IPS-11a (cell line): ENCODE measurements at regions not wholly inside any gene's neighbourhood (a gene's known extent, or its start where the extent isn't known, plus 50 kb on each side); places are given as distances from the start of the nearest gene placed in this dataset.

Experiments used
- H3K4me3 ChIP-seq: one replicate; pipeline ENCODE4 v1.5.1; 2013; ENCODE audit warnings: low read depth, low read length, control low read depth

DNA sequence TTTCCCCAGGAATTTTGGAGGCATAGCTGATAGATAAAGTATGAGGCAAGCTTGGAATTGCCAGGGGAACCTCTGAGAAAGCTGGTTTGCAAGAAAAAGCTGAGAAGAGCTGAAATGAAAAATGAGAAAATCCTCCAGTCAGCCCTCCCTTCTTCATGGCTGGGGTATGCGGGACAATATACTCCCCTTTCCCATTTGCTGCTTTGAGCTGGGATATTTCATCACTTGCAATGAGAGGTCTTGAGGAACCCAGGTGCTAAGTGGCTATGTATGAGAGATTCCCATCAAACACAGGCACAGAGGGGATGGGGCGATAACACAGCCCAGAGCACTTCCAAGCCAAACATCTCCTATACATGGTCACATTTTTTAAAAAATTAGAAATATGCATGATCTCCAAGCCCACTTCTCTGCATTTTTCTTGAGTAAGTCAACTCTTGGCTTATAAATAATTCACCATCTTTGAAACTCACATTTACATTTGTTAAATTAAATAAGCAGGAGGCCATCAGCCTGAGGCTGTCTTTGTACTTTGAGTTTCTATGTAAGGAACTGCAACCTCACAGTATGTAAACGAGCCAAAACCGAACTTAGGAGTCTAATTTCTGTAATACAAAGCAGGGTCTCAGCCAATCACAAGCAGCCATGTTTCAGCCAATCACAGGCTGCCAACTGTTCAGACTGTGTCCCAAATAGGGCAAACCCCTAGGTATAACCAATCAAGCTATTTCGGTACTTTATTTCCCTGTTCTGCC, 983.6 kb upstream of the NR2F2 start:
- H3K4me3 ChIP-seq: no peak overlapping the region

DNA sequence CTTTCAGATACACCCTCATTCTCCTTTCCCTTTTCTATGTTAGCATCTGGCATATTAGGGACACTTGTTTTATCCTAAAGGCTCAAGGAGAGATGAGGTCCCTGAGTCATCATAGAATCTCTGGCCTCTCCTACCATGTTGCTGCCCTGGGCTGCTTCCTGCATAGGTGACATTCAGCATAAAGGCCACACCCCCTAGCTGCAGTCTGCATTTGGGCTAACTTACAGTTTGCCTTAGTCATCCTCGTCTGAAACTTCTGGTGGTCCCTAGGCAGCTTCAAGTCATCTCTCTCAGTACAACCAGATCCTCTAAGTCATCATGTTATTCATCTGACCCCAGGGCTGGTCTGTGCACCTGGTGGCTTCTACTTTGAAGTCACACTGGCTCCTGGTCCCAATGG, 982.7 kb upstream of the NR2F2 start:
- no peak overlapping the region for H3K4me3 ChIP-seq

GRCh38 chr15:95350908-95351307, 979.6 kb upstream of the NR2F2 start:
- no peak overlapping the region for H3K4me3 ChIP-seq

DNA sequence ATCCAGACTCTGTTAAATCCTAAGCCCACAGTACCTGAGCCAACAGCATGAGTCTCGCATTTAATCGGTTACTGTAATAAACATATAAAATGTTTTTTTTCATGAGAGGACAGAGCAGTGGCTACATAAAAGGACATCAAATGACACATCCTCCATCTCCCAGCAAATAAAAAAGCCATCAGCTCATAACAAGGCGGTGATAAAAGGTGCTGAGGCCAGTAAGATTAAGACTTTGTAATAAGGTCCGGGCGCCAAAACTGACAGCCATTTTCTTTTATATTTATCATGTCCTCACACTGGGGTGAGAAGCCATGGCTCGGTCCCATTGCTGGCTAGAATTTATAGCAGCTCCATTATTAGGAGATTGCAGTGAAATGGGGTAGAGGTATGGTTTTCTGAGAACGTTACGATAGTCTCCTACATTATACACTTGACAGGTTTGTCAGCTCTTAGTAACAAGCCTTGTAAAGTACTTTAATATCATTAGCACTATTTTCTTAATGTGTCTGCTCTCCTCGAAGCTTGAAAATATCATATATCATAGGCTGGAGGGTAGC, 977.8 kb upstream of the NR2F2 start:
- no peak overlapping the region for H3K4me3 ChIP-seq

DNA sequence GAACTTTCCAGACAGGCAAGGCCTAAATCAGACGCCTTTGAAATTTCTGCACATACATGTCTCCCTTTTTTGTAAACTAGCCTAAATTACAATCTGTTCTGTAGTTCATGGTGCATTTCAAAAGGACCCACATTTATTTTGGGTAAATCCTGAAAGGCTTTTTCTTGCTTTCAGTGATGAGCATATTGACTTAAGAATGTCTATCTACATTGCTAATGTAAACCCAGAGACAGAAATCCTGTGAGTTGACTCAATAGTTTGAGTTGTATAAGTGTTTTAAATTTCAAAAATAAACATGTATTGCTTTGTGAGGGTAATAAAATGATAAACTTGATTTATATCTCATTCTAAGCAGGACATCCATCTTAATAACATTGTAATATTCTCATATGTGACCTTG, 977.0 kb upstream of the NR2F2 start:
- H3K4me3 ChIP-seq: no peak overlapping the region

GRCh38 chr15:95359966-95360365, 970.5 kb upstream of the NR2F2 start:
- no peak overlapping the region for H3K4me3 ChIP-seq

- no peak overlapping the region for H3K4me3 ChIP-seq
Observed at GRCh38 chr15:95362306-95362705, 968.2 kb upstream of the NR2F2 start.

DNA sequence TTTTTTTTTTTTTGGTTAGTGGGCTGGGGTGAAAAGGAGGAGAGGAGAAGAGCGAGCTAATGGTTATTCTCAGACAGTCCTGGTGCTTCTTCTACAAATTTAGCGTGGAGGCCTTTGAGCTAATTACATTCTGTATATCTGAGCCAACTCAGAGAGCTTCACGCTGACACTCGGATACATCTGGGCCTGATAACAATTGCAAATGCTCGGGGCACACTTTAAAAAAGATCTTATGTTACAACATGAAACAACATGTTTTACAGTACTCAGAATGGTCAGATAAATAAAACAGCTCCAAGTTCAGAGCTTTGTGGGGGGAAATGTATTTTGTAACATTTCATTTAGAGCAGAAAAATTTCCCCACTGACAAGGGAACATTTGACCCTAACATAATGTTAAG, 966.9 kb upstream of the NR2F2 start:
- H3K4me3 ChIP-seq: no peak overlapping the region

GRCh38 chr15:95365511-95366107, 964.9 kb upstream of the NR2F2 start:
- H3K4me3 ChIP-seq: no peak overlapping the region

- no peak overlapping the region for H3K4me3 ChIP-seq
Observed at GRCh38 chr15:95368191-95368590, 962.3 kb upstream of the NR2F2 start.

- no peak overlapping the region for H3K4me3 ChIP-seq
Observed at GRCh38 chr15:95368755-95369601, 961.5 kb upstream of the NR2F2 start.

DNA sequence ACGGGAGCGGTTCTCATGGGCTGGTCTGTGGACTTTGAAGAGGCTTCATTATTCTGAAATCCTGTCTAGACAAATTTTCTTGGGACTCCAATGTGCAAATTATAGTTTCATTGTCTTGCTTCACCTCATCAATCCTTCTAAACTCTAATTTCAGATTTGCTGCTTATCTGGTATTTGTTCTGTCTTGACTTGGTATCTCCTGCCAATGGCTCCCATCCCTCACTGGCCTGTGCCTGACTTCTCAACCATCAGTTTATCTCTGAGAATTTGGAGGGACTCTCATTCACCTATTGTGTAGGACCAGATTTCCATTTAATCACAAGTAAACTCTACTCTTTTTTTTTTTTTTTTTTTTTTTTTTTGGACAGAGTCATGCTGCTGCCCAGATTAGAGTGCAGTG, 960.2 kb upstream of the NR2F2 start:
- no peak overlapping the region for H3K4me3 ChIP-seq

- H3K4me3 ChIP-seq: no peak overlapping the region
Observed at GRCh38 chr15:95371664-95372063, 958.8 kb upstream of the NR2F2 start.

DNA sequence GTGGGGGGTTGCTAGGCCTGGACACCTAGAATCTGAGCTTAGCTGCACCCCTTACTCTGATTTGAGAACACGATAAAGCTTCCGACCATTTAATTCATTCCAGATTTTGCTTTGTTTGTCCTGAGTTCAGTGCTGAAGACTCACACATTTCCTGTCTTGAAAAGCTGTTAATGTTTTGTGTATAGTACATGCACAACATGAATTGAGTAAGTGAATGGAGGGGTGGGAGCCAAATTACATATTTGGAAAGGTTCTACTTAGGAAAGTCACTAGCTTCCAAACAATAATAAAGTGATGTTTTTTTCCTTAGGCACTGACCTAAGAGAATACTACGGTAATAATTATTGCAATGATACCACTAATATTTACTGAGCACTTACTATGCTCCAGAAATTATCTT, 955.2 kb upstream of the NR2F2 start:
- H3K4me3 ChIP-seq: no peak overlapping the region

DNA sequence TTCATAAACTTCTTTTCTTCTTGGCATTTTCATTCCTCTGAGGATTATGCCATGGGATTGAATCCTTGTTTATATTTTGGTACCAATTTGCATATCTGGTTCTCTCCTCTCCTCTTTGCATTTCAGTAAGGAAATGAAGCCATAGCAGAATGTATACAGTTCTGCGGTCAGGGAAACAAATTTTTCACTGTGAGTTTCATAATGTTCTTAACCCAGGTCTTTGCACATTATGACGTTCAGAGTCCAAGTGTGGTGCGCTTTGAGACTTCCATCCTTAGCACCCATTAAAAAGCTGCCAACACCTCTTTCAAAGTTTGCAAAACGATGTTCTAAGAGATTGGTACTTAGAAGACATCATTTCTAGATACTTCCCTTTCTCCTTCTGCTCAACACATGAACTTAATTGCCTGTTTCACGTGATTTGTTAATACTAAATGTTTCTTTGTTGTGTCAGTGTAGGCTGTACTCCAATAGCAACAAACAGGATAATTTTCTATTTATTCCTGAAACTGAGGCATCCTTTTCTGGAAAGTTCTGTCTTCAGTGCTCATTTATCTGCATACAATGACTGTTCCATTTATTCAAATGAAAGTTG, 953.1 kb upstream of the NR2F2 start:
- no peak overlapping the region for H3K4me3 ChIP-seq

DNA sequence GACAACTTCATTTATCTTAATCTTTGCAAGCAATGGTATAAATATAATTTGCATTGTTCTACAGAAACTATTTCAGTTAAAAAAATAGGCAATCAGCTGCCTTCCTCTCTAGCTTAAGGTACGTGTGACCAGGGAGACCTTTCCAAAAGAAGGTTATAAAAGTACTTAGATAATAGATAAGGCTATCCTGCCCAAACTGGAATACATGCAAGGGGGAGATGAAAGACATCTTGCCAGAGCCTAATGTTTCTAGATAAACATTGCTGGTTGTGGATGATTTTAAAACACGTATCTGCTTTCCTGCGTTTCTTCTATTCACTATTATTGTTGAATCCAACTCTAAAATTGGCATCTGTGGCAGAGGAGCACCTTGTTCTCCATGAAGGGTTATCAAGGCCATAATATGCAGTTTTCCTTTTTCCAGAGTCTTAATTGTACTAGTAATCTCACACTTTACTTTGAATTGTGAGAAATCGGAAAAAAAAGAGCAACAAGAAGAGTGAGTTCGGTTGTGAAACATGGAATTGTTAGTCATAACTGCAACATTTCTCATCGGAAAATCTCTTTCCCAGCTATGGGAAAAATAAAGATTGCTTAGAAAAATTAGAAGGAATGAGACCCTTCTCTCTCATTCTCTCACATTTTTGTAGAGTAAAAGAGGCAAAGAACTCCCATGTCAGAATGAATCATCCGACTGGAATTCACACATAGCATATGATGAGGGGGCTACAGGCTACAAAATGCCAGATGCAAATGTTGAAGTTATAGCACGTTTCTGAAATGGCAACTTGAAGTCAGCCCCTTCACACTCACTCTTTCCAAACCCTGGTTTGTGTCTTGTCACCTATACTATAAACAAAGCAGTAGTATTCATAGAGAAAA, 936.1 kb upstream of the NR2F2 start:
- no peak overlapping the region for H3K4me3 ChIP-seq

GRCh38 chr15:95400428-95400827, 930.1 kb upstream of the NR2F2 start:
- no peak overlapping the region for H3K4me3 ChIP-seq

GRCh38 chr15:95401587-95401986, 928.9 kb upstream of the NR2F2 start:
- H3K4me3 ChIP-seq: no peak overlapping the region

DNA sequence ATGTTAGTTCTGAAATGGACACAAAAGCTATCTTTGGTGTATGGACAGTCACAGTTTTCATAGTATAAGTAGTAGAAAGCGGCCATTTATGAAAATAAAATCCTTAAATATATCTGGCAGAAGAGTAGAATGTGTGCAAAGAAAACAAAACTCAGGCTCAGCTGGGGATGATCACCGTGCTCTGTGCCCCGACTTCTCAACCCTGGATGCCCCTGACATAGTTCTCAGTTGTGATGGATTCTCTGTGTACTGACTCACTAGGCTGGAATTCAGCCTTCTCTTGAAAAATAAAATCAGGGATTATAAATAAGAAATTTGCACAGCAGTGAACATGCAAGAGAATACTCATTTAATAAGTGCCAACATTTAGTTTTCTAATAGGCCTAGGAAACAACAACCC, 925.1 kb upstream of the NR2F2 start:
- H3K4me3 ChIP-seq: no peak overlapping the region

DNA sequence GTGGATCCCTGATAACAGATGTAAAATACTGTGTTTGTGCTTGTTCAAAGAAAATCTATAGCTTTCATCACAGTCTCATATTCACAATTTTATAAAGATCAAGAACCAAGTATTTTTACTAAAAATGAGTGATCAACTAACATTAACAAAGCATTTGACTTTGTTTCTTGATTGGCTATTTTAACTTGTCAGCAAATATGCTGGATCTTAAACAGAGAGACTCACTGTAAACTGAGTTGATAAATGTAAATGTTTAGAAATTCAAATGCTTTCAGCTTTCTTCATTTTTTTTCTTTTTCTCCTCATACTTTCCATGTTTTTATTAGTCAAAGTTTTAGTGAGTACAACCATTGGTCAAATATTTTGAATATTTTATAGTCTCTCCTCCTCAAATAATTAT, 923.0 kb upstream of the NR2F2 start:
- H3K4me3 ChIP-seq: no peak overlapping the region
